Lower leg skin (tissue), 4 donors: ENCODE measurements at regions not wholly inside any gene's neighbourhood (a gene's known extent, or its start where the extent isn't known, plus 50 kb on each side); places are given as distances from the start of the nearest gene placed in this dataset.

Source experiments
- DNase-seq, 2 donors: peaks; one replicate each; pipeline ENCODE4 v3.0.0-alpha.2; 2019; ENCODE audit warnings: low spot score in 2 of 2
- H3K4me3 ChIP-seq: fragments of 200-600 bp; sonication (generic); 2 replicates; pipeline ENCODE4 v1.5.1; 2017; ENCODE audit warnings: mild to moderate bottlenecking, low read depth; ENCODE audit not compliant: poor library complexity, severe bottlenecking
- POLR2A ChIP-seq, 2 donors: fragments of 450-650 bp; IDR thresholded peaks; one replicate each; pipeline ENCODE4 v1.6.1; 2016 to 2017; ENCODE audit warnings: antibody characterized with exemption in 2 of 2, mild to moderate bottlenecking in 1 of 2, moderate library complexity in 1 of 2
- WGBS, 2 donors: methylation state at CpG; one replicate each; pipeline ENCODE4 v1.1.5; 2018; 5-methylcytosine and 5-hydroxymethylcytosine counted together
- intact Hi-C: fragments of 100-400 bp; cut with DNase I; formaldehyde crosslinking; loops from one replicate; pipeline ENCODE4 v1.15.0; 2023; ENCODE audit warnings: low total_unique reads
- TF ChIP-seq, protein P1 (sequence below), 3 donors: fragments of 450-650 bp; IDR thresholded peaks; one replicate each; pipeline ENCODE4 v1.5.1; 2016; ENCODE audit warnings: antibody characterized with exemption in 3 of 3, mild to moderate bottlenecking in 3 of 3, moderate library complexity in 2 of 3

DNA sequence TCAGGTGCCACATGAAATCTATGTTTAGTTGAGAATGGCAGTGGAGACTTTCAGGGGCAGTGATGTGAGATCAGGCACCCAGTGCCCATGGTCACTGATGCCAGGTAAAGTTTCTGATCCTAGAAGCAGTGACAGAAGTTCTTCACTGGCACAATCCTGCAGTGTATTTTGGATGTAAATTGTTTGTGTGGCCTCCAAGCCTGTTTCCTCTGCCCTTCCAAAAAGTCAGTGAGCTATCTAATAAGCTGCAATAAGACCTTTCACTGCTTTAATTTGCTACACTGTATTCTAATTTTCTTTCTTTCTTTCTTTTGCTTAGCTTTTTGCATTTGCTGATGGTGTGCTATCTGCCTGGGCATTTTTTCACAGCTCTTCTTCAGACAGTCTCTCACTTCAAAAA is 1348.6 kb downstream of the ADGRL3 start:
- no peak for TF ChIP-seq POLR2A (IDR thresholded peaks at IDR 0.05)
- DNase-seq: no peak
- intact Hi-C loops: no loop called here
- H3K4me3 ChIP-seq: no peak overlapping the region

DNA sequence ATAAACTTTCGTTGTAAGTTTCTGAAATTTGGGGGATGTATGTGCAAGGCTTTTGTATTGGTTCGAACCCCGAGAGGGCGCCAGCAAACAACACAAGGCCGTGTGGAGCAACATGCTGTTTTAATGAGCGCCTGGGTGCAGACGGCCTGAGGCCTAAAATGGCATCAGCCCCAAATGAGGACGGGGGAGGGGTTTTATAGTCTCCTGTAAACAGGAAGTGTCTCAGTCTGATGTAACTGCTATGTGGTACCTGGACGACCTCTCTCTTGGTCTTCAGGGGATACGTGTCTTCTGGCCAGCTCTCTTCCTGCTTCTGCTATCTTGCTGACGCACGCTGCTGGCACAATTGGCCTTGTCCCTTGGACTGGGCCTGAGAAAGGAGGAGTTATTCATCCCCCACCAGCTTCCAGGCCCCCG is 1348.0 kb downstream of the ADGRL3 start:
- H3K4me3 ChIP-seq: no peak overlapping the region
- no peak for DNase-seq
- intact Hi-C loops: no loop called here
- 63 to 71% methylated on average over 13 of the region's 13 CpGs for WGBS, 2 donors
- no peak for TF ChIP-seq POLR2A (IDR thresholded peaks at IDR 0.05)
- TF ChIP-seq, protein P1, sequence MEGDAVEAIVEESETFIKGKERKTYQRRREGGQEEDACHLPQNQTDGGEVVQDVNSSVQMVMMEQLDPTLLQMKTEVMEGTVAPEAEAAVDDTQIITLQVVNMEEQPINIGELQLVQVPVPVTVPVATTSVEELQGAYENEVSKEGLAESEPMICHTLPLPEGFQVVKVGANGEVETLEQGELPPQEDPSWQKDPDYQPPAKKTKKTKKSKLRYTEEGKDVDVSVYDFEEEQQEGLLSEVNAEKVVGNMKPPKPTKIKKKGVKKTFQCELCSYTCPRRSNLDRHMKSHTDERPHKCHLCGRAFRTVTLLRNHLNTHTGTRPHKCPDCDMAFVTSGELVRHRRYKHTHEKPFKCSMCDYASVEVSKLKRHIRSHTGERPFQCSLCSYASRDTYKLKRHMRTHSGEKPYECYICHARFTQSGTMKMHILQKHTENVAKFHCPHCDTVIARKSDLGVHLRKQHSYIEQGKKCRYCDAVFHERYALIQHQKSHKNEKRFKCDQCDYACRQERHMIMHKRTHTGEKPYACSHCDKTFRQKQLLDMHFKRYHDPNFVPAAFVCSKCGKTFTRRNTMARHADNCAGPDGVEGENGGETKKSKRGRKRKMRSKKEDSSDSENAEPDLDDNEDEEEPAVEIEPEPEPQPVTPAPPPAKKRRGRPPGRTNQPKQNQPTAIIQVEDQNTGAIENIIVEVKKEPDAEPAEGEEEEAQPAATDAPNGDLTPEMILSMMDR (IDR thresholded peaks at IDR 0.05): no peak

DNA sequence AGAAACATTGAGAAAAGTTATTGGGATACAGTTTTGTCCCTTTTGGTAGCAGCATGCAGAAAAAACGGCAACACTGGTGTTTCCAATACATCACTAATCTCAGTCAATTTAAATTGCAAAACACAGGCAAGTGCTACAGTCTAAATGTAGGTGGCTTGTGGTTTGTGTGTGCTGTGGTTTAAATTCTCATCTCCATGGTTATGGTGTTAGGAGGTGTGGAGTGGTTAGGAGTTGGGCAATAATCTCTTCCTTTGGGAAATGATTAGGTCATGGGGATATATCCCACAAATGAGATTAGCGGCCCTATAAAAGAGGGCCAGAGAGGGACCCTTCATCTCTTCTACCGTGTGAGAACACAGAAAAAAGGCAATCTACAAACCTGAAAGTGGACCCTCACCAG is 1344.3 kb downstream of the ADGRL3 start:
- intact Hi-C loops: no loop called here
- no peak for TF ChIP-seq POLR2A (IDR thresholded peaks at IDR 0.05)
- TF ChIP-seq, protein P1 (IDR thresholded peaks at IDR 0.05): no peak
- H3K4me3 ChIP-seq: no peak overlapping the region
- no peak for DNase-seq
- WGBS, 2 donors: 71 to 73% methylated on average over 3 of the region's 3 CpGs

DNA sequence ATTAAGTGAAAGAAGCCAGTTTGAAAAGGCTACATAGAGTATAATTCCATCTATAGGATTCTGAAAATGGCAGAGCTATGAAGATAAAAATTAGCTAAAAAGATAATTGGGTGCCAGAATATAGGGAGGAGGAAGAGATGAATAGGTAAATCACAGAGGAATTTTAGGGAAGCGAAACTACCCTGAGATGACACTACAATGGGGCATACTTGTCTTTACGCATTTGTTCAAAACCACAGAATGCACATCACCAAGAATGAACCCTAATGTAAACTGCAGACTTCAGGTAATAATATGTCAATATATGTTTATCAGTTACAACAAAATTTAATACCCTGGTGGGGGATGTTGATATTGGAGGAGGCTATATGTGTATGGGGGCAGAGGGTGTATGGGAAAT is 1342.9 kb downstream of the ADGRL3 start:
- no peak overlapping the region for H3K4me3 ChIP-seq
- no peak for DNase-seq
- no peak for TF ChIP-seq POLR2A (IDR thresholded peaks at IDR 0.05)
- TF ChIP-seq, protein P1 (IDR thresholded peaks at IDR 0.05): no peak
- 86 to 96% methylated on average over 2 of the region's 2 CpGs for WGBS, 2 donors
- intact Hi-C loops: no loop called here

DNA sequence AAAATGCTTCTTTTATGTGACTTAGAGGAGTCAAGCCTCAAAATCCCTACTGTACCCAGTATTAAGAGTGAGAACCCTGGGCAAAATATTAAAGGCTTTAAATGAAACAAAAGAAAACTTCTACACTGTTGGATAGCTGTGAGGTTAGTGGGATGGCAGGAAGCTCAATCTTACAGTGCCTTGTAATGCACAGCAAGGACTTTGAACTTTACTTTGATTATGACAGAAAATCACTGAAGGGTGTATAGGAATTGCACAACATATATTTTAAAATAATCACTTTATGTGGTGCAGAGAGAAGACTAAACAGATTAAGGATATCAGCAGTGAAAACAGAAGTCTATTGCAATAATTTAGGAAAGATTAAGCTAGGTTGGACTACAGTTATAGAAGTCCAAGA is 1333.4 kb downstream of the ADGRL3 start:
- H3K4me3 ChIP-seq: no peak overlapping the region
- DNase-seq: no peak
- intact Hi-C loops: no loop called here
- TF ChIP-seq POLR2A (IDR thresholded peaks at IDR 0.05): no peak
- TF ChIP-seq, protein P1 (IDR thresholded peaks at IDR 0.05): no peak

DNA sequence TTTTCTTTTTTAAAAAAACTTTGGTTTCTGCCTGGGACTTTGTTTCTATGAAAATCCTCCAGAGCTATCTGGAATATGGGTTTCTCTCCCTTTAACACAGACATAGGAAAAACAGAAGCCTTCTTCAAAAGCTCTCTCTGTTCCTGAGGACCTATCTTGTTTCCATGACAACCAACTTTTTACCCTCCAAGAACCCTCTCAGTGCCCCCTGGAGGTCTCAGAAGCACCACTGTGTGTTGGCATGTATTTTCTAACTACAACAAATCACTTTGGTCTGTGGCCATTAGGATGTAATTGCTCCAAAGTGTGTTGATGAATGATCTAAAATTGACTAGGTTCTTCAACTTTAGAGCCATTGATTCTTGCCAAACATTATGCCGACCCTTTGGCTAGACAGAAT is 1331.6 kb downstream of the ADGRL3 start:
- WGBS, 2 donors: 69 to 84% methylated on average over 1 of the region's 1 CpG
- TF ChIP-seq, protein P1 (IDR thresholded peaks at IDR 0.05): no peak
- TF ChIP-seq POLR2A (IDR thresholded peaks at IDR 0.05): no peak
- intact Hi-C loops: no loop called here

More for the DNA sequence above, 1331.6 kb downstream of the ADGRL3 start:
- no peak for DNase-seq
- no peak overlapping the region for H3K4me3 ChIP-seq
